ENCODE measurements at regions not wholly inside any gene's neighbourhood (a gene's known extent, or its start where the extent isn't known, plus 50 kb on each side); places are given as distances from the start of the nearest gene placed in this dataset.

DNA sequence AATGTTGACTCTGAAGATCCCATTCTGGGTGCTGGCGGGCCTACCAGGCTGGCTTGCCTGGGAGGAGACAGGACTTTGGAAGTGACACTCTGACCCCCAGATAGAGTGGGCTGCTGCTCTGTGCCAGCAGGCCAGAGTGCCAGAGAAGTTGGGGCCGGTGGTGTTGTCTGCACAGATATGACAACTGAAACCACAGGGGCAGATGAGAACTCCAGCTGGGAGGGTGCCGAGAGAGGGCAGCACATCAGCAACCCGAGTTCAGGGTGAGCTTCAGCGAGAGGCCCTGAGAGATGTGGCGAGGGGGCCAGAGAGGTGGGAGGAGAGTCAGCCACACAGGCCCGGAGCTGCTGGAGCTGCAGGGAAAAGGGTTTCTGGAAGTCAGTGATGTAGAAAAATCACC lies 193.2 kb upstream of the MGMT start:
- Mint-ChIP-seq H3K4me1 (no peaks in the 10 kb centered on the region), H3K4me3 (no peak overlapping the region), H3K27ac (no peak overlapping the region), H3K27me3 (peaks cover 10% of the 10 kb centered on the region), H3K9me3 (peaks cover 3% of the 10 kb centered on the region), H3K36me3 (ENCODE audit: low read depth) (no peaks in the 10 kb centered on the region)
- ATAC-seq (replicated peaks): no peak

DNA sequence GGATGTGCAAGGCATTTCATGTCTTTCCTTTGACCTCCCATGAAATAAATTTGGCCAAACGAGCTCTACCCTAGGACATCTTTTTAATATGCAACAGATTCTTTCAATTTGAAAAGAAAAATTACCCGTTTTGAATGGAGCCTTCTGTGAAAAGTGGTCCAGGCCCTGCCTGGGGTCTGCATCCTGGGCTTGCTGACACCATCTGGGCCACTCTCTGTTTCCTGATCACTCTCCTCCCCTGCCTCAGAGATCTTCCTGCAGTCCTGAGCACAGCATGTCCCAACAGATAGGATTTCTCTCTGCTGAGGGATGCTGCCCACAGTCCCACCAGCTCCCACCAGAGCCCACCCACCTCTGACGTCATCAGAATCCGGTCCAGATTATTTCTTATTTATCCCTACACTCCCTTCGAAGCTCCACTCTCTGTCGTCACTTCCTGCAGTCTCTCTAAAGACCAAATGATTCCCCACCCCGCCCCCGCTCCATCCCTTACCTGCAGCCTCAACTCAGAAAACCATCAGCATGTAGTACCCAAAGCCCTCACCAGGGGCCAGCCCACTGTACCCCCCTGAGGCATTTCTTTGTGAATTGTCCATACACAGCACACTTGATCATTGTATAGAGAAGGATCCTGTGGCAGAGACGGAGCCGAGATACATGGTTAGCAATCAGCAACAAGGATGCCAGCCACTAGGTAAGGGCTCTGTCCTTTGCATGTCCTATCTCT lies 192.1 kb upstream of the MGMT start:
- Mint-ChIP-seq H3K4me3 (no peak overlapping the region), H3K36me3 (ENCODE audit: low read depth) (no peaks in the 10 kb centered on the region), H3K27me3 (peaks cover 10% of the 10 kb centered on the region), H3K9me3 (peaks cover 3% of the 10 kb centered on the region), H3K4me1 (no peaks in the 10 kb centered on the region), H3K27ac (no peak overlapping the region)
- no peak for ATAC-seq (replicated peaks)

DNA sequence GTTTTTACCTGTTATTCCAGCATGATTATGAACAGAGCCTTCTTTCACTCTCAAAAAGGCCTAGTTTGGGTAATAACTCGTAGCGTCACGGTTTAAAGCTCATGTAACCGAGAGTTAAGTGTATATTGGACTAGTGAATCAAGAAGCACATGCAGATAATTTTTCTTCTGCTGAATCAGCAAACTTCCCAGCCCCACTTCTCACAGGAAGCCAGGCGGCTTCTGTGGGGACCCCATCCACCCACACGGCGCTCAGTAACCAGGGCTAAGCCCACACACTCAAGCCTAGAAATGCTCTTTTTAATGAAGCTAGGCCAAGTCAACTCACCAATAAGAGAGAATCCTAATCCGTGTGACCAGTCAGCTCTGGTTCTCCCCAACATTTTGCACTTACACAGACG lies 191.2 kb upstream of the MGMT start:
- H3K4me3 Mint-ChIP-seq: no peak overlapping the region
- no peak for ATAC-seq (replicated peaks)
- H3K27me3 Mint-ChIP-seq: peaks cover 10% of the 10 kb centered on the region
- peaks cover 3% of the 10 kb centered on the region for H3K9me3 Mint-ChIP-seq
- H3K36me3 Mint-ChIP-seq (ENCODE audit: low read depth): no peaks in the 10 kb centered on the region
- no peaks in the 10 kb centered on the region for H3K4me1 Mint-ChIP-seq
- H3K27ac Mint-ChIP-seq: no peak overlapping the region

DNA sequence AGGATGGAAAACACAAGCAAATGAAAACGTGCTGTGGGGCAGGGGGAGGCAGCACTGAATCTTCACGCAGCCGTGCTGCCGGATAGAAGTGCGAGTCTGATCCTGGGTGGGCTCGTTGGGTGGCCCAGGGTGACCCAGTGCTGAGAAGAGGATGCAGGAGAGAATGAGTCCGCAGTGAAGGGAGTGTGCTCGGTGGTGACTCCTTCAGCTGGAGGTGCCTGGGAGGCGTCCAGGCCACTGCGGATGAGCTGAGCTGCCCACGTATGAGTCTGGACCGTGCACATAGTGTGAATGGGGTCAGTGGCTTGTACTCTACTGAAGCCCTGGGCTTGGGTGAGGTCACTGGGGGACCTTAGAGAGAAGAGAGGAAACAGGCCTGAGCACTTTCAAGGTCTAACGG lies 190.0 kb upstream of the MGMT start:
- no peaks in the 10 kb centered on the region for H3K36me3 Mint-ChIP-seq (ENCODE audit: low read depth)
- H3K4me3 Mint-ChIP-seq: no peak overlapping the region
- H3K9me3 Mint-ChIP-seq: peaks cover 11% of the 10 kb centered on the region
- H3K4me1 Mint-ChIP-seq: no peaks in the 10 kb centered on the region
- H3K27me3 Mint-ChIP-seq: peaks cover 18% of the 10 kb centered on the region
- no peak overlapping the region for H3K27ac Mint-ChIP-seq
- ATAC-seq (replicated peaks): no peak

DNA sequence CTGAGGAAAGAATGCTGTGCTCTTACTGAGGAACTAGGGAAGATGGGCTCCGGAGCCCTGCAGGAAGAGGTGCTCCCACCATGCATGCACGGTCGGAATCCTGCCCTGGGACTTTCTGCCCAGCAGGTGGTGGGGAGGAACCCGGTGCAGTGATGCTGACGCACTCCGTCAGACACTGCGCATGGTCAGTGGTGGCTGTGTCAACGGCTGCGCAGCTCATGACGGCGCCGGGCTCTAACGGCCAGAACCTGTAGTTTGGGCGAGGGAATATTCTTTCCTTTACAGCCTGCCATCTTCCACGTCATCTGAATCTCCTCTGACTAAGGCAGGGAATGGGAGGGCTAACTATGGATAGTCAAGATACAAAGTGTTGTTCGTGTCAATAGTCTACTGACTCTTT lies 189.2 kb upstream of the MGMT start:
- H3K27me3 Mint-ChIP-seq: peaks cover 18% of the 10 kb centered on the region
- H3K4me1 Mint-ChIP-seq: no peaks in the 10 kb centered on the region
- H3K4me3 Mint-ChIP-seq: no peak overlapping the region
- ATAC-seq (replicated peaks): no peak
- H3K27ac Mint-ChIP-seq: no peak overlapping the region
- H3K36me3 Mint-ChIP-seq (ENCODE audit: low read depth): no peaks in the 10 kb centered on the region
- H3K9me3 Mint-ChIP-seq: peaks cover 14% of the 10 kb centered on the region

DNA sequence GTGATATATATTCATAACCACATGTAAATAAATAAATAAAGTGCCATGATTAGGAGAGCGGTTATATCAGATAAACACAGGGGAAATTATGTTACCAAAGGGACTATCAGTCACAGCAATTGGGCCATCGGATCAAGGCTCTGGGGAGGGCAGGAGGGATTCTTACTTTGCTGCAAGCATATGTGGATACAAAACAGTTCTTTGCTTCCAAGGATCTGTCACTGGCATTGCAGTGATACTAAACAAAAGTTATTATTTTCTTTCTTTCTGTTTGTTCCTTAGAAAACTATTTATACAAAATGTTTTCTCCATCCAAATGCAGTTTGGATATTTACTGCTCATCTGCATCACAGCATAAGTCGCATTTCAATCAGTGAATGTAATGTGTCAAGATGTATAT lies 188.4 kb upstream of the MGMT start:
- ATAC-seq (replicated peaks): no peak
- Mint-ChIP-seq H3K9me3 (peaks cover 15% of the 10 kb centered on the region), H3K4me1 (no peaks in the 10 kb centered on the region), H3K4me3 (no peak overlapping the region), H3K27ac (no peak overlapping the region), H3K36me3 (ENCODE audit: low read depth) (no peaks in the 10 kb centered on the region), H3K27me3 (peaks cover 18% of the 10 kb centered on the region)

DNA sequence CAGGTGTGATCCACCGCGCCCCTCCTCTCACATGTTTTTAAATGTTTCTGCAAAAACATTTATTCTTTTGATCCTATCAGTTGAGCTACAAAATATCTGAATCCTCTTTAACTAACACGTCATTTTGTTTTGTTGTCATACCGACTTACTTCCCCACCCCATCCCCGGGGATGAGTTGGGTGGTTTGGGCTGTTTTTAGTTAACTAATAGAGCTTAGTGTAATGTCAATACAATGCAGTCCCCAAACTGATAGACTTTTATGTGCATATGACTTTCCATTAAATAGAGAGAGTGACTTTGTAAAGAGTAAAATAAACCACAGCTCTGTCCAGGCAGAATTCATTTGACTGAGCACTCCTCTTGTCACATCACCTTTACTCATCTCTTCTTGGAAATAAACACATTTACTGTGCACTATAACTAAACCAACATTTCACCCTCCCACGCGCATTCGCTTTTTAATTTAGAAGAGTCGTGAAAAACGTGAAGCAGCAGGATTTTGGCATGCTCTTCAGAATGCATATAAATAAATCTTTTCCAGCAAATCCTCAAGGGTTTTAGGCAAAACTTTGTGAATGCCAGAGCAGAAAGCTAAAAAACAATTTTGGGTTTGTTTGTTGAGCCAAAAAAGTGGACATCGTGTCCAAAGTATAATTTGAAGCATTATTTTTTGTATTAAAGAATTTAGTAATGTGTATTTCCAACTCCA lies 187.4 kb upstream of the MGMT start:
- ATAC-seq (replicated peaks): no peak
- Mint-ChIP-seq H3K9me3 (peaks cover 15% of the 10 kb centered on the region), H3K36me3 (ENCODE audit: low read depth) (no peaks in the 10 kb centered on the region), H3K4me3 (no peak overlapping the region), H3K27me3 (peaks cover 18% of the 10 kb centered on the region), H3K4me1 (no peaks in the 10 kb centered on the region), H3K27ac (no peak overlapping the region)

DNA sequence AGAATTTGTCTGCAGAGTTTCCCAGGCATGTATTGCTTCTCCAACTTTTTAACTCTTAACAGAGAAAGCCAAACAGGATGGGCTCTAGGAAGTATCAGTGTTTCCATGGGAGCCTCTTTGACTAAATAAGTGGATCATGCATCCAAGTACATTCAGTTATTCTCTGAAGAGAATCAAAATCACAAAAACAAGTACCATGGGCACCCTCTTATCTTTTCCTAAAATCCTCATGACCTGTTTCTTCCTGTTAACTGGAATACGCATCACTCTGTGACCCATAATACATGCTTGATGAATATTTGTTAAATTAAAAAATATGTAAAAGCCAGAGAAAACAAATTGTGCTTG lies 186.9 kb upstream of the MGMT start:
- no peak for ATAC-seq (replicated peaks)

DNA sequence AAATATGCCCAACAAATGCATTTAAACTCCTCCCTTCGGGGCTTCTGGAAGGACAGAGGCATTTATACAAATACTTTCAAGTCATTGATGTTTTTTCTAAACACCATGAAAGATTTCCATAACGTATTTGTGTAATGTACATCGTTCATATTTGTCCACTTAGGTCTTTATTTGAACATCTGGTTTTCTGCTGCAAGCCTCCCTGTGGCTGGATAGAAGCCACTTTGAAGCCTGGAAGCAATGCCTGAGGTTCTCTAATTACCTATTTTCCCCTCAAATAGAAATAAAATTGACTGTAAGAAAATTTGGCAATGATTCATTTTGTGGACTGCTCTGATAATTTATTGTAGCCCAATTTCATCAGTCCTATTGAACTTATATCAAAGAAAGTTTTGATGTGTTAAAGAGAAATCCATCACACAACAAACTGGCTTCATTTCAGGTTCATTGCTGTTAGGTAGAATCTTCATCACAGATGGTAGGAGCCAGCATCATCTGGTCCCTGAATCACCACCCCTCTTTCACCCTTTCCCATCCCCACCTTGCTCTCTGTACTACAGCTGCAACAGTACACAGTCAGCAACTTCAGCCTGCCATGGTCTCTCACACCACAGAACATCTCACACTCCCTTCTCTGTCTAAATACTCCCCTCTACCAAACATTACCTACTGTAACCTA lies 186.0 kb upstream of the MGMT start:
- H3K36me3 Mint-ChIP-seq (ENCODE audit: low read depth): no peaks in the 10 kb centered on the region
- no peak overlapping the region for H3K27ac Mint-ChIP-seq
- peaks cover 21% of the 10 kb centered on the region for H3K27me3 Mint-ChIP-seq
- H3K4me3 Mint-ChIP-seq: no peak overlapping the region
- H3K4me1 Mint-ChIP-seq: no peaks in the 10 kb centered on the region
- ATAC-seq (replicated peaks): no peak
- peaks cover 15% of the 10 kb centered on the region for H3K9me3 Mint-ChIP-seq

More for the DNA sequence above, 186.9 kb upstream of the MGMT start:
- peaks cover 15% of the 10 kb centered on the region for H3K9me3 Mint-ChIP-seq
- H3K27me3 Mint-ChIP-seq: peaks cover 18% of the 10 kb centered on the region
- no peaks in the 10 kb centered on the region for H3K4me1 Mint-ChIP-seq
- no peaks in the 10 kb centered on the region for H3K36me3 Mint-ChIP-seq (ENCODE audit: low read depth)
- no peak overlapping the region for H3K27ac Mint-ChIP-seq
- no peak overlapping the region for H3K4me3 Mint-ChIP-seq

DNA sequence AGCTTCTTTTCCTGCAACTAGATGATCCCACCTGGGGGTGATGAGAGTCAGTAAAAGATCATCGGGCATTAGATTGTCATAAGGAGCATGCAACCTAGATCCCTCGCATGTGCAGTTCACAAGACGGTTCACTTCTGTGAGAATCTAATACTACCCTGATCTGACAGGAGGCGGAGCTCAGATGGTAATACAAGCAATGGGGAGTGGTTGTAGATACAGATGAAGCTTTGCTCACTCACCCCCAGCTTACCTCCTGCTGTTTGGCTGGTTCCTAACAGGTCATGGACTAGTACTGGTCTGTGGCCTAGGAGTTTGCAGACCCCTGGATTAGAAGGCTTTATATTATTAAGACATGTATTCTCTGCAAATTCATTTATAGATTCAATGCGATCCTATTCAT lies 181.6 kb upstream of the MGMT start:
- H3K27me3 Mint-ChIP-seq: peaks cover 16% of the 10 kb centered on the region
- ATAC-seq (replicated peaks): no peak
- H3K4me3 Mint-ChIP-seq: no peak overlapping the region
- H3K9me3 Mint-ChIP-seq: peaks cover 13% of the 10 kb centered on the region
- H3K36me3 Mint-ChIP-seq (ENCODE audit: low read depth): no peaks in the 10 kb centered on the region
- H3K4me1 Mint-ChIP-seq: no peaks in the 10 kb centered on the region
- no peak overlapping the region for H3K27ac Mint-ChIP-seq

DNA sequence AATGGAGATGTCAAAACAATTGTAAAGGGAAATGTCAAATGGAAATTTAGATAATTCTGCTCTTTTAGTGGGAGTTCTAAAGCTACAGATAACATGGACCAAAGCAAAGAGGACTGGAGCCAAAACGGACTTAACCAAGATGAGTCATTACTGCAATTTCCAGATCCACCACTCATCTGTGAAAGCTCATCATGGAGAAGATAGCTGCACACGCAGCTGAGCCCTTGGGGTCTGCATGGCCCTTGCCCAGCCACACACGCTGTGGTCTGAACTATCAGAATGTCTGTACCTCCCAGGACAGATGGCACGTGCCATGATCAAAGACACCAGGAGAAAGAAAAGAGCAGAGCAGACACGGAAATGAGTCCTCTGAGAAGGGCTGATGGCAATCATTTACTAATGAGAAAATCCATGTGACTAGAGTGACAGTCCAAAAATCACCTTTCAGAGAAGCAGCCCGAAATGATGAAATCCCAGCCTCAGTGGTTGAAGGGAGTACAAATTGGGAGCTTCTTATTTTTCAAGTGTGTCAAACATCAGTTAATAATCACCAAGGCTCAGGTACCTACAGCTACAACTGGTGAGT lies 177.9 kb upstream of the MGMT start:
- H3K9me3 Mint-ChIP-seq: no peaks in the 10 kb centered on the region
- H3K27ac Mint-ChIP-seq: no peak overlapping the region
- no peaks in the 10 kb centered on the region for H3K4me1 Mint-ChIP-seq
- H3K4me3 Mint-ChIP-seq: no peak overlapping the region
- ATAC-seq (replicated peaks): no peak
- H3K27me3 Mint-ChIP-seq: peaks cover 16% of the 10 kb centered on the region
- H3K36me3 Mint-ChIP-seq (ENCODE audit: low read depth): no peaks in the 10 kb centered on the region

DNA sequence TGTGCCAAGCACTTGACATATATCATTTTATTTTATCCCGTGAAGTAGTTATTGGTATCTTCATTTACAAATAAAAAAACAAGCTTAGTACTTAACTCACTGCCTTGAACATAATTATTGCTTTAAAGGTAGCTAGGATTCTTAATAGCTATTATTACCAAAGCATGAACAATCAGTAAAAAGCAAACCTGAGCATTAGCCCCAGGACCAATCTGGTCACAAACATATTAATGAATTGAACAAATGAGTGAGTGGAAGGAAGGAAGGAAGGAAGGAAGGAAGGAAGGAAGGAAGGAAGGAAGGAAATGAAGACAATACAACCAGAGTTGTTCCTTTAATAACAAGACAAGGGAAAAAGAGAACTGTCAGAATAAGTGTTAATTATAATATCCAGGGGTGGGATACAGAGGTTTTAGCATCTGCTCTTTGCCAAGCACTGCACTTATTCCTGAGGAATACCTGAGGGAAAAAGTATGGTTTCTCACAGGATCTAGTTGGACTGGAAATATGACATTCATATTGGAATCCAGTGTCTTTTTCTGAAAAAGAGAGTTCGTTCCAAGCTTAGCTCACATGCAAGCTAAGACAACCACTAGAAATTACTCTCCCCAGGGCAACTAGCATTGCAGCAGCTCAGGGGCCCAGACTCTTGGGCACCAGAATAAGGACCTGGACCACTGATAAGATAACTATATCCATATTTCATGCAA lies 172.9 kb upstream of the MGMT start:
- H3K4me3 Mint-ChIP-seq: no peak overlapping the region
- peaks cover 21% of the 10 kb centered on the region for H3K27me3 Mint-ChIP-seq
- no peak overlapping the region for H3K27ac Mint-ChIP-seq
- no peaks in the 10 kb centered on the region for H3K36me3 Mint-ChIP-seq (ENCODE audit: low read depth)
- H3K4me1 Mint-ChIP-seq: no peaks in the 10 kb centered on the region
- ATAC-seq (replicated peaks): no peak
- H3K9me3 Mint-ChIP-seq: no peaks in the 10 kb centered on the region

DNA sequence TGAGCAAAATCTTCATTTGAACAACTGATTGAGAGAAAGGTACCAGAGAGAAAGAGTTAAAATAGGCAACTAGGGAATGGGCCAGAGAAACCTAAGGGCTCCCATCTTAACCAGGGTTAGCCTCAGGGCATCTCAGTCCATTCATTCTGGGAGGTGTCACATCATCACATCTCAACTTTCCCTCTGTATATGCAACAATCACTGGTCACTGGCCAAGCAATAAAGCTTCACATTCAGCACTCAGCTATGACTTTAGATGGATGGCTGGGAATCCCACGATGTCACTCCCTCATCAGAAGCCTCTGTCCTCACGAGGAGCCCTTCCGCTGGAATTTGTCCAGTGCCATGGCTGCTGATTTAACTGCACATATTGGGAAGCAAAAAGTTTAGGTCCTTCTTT lies 172.1 kb upstream of the MGMT start:
- H3K27me3 Mint-ChIP-seq: peaks cover 21% of the 10 kb centered on the region
- ATAC-seq (replicated peaks): no peak

DNA sequence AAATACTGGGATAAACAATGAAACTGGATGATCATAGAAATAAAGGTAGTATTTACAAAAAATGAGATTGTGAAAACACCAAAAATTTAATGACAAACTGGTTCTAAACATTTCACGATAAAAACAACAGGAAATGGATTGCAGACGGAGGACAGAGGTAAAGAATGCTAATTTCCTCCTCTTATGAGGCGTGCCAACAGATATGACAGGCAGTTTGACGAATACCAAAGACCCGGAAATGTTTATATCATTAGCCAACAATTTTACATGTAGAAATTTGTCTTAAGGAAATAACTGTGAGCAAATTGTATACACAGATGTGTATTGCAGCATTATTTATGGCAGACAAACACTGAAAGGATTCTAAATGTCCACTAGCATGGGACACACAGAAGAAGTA lies 162.0 kb upstream of the MGMT start:
- H3K27ac Mint-ChIP-seq: no peak overlapping the region
- no peak overlapping the region for H3K4me3 Mint-ChIP-seq
- no peaks in the 10 kb centered on the region for H3K9me3 Mint-ChIP-seq
- no peaks in the 10 kb centered on the region for H3K4me1 Mint-ChIP-seq
- peaks cover 3% of the 10 kb centered on the region for H3K27me3 Mint-ChIP-seq
- no peaks in the 10 kb centered on the region for H3K36me3 Mint-ChIP-seq (ENCODE audit: low read depth)
- no peak for ATAC-seq (replicated peaks)

More for the DNA sequence above, 172.1 kb upstream of the MGMT start:
- H3K4me3 Mint-ChIP-seq: no peak overlapping the region
- H3K27ac Mint-ChIP-seq: no peak overlapping the region
- no peaks in the 10 kb centered on the region for H3K36me3 Mint-ChIP-seq (ENCODE audit: low read depth)
- no peaks in the 10 kb centered on the region for H3K9me3 Mint-ChIP-seq
- no peaks in the 10 kb centered on the region for H3K4me1 Mint-ChIP-seq
